Gastrocnemius medialis (tissue), 4 donors: ENCODE measurements at regions not wholly inside any gene's neighbourhood (a gene's known extent, or its start where the extent isn't known, plus 50 kb on each side); places are given as distances from the start of the nearest gene placed in this dataset.

ENCODE experiments used
- POLR2A ChIP-seq, 2 donors: fragments of 450-650 bp; IDR thresholded peaks; one replicate each; pipeline ENCODE4 v1.6.1; 2017; ENCODE audit warnings: antibody characterized with exemption in 2 of 2, mild to moderate bottlenecking in 2 of 2, moderate library complexity in 2 of 2
- TF ChIP-seq, protein P1 (sequence below), 5 experiments: fragments of 450-650 bp in 3 of 5; fragments of 200-600 bp in 2 of 5; sonication (generic) in 2 of 5; IDR thresholded peaks in 4 of 5; conservative IDR thresholded peaks in 1 of 5; 1 replicate in 4 of 5; 2 replicates in 1 of 5; pipeline ENCODE4 v1.5.1; 2016 to 2019; ENCODE audit warnings: antibody characterized with exemption in 5 of 5, mild to moderate bottlenecking in 3 of 5, moderate library complexity in 3 of 5

DNA sequence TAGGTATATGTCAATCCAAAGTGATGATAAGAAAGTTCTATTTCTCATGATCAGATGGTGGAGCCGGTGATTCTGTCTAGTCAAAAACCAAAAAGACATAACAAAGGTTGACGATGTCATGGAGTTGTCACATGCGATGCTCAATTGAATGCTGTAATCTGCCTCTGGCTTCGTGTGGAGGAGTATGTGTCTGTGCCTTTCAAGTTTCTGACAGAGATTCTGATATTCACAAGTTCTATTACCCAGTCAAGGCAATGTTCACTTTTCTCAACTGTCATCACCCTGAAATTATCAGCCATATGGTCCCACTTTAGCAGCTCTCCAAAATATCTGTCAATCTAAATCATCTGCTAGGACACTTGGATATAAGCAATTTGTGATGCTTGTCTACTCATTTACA, 367.6 kb upstream of the PRR20A start:
- TF ChIP-seq, protein P1, sequence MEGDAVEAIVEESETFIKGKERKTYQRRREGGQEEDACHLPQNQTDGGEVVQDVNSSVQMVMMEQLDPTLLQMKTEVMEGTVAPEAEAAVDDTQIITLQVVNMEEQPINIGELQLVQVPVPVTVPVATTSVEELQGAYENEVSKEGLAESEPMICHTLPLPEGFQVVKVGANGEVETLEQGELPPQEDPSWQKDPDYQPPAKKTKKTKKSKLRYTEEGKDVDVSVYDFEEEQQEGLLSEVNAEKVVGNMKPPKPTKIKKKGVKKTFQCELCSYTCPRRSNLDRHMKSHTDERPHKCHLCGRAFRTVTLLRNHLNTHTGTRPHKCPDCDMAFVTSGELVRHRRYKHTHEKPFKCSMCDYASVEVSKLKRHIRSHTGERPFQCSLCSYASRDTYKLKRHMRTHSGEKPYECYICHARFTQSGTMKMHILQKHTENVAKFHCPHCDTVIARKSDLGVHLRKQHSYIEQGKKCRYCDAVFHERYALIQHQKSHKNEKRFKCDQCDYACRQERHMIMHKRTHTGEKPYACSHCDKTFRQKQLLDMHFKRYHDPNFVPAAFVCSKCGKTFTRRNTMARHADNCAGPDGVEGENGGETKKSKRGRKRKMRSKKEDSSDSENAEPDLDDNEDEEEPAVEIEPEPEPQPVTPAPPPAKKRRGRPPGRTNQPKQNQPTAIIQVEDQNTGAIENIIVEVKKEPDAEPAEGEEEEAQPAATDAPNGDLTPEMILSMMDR (IDR thresholded peaks at IDR 0.05 in 4 of 5, conservative IDR thresholded peaks at IDR 0.05 in 1 of 5): no peak
- no peak for TF ChIP-seq POLR2A (IDR thresholded peaks at IDR 0.05)
